HG02642 (cell line): ENCODE measurements at regions not wholly inside any gene's neighbourhood (a gene's known extent, or its start where the extent isn't known, plus 50 kb on each side); places are given as distances from the start of the nearest gene placed in this dataset.
"Not testable (repeated sequence)": the region's sequence is repeated elsewhere in the genome, so short reads cannot be mapped to it uniquely, and the experiment has no call there.

ENCODE experiments used
- ATAC-seq: cut with Tn5 transposase; IDR thresholded peaks from one replicate; pipeline ENCODE4 v1.9.1; 2021; ENCODE audit warnings: mild to moderate bottlenecking; ENCODE audit not compliant: unreplicated experiment, poor library complexity

- no peak for ATAC-seq
Measured at GRCh38 chr4:66572949-66573348, 902.7 kb upstream of the EPHA5 start.

DNA sequence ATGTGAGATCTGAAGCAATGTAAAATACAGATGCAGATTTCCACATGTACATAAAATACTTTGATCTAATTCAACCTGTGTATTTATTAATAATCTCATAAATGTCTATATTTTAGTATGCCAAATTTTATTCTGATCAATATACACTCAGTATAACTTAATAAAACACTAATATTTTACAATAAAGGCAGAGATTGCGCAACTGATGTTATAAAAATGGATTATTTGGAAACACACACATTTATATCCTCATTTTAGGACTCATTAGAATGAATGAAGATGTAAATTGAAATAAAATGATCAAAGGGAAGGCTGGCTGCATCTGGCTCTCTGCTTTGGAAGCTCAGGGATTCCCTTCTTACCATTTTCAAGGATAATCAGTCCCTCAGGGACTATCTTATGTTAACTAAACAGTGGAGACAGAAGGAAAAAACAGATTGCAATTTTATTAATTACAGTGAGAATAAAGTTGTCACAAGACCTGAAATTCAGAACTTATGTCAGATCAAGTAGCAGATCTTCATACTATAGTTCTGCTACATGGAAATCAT, 900.9 kb upstream of the EPHA5 start:
- no peak for ATAC-seq

DNA sequence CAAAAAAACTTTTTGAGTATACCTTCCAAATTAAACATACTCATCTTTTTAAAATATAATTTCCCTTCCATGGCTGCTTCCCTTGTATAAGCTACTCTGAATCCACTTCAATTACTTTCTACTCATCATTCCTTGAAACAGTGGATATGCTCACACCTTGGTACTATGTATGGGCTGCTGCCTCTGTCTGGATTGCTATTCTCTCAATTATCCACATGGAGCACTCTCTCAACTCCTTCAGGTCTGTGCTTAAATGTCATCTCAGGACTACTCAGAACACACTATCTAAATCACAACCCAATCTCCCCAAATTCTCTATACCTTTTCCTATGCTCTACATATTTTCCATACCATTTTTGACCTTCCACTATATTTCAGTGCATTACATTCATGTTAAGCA, 898.9 kb upstream of the EPHA5 start:
- ATAC-seq = no peak

DNA sequence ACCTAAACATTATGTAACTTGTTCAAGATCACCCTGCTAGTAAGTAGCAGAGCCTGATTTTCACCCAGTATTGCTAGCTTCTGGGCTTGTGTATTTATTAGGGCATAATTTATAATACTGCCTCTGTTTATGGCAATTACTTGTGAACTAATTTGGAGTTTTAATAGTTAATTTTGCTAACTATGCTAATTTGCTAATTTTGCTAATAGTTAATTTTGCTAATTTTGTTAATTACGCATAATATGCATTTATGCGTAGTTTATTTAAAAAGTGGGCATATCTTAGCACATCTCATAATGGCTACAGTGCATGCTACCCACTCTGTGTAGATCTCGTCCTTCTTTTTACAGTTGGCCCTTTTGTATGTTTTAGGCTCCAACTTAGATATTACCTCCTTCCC, 898.1 kb upstream of the EPHA5 start:
- no peak for ATAC-seq

GRCh38 chr4:66568001-66568400, 897.7 kb upstream of the EPHA5 start:
- no peak for ATAC-seq

GRCh38 chr4:66567551-66567950, 897.3 kb upstream of the EPHA5 start:
- ATAC-seq = no peak

- ATAC-seq = no peak
Measured at GRCh38 chr4:66565801-66566200, 895.5 kb upstream of the EPHA5 start.

DNA sequence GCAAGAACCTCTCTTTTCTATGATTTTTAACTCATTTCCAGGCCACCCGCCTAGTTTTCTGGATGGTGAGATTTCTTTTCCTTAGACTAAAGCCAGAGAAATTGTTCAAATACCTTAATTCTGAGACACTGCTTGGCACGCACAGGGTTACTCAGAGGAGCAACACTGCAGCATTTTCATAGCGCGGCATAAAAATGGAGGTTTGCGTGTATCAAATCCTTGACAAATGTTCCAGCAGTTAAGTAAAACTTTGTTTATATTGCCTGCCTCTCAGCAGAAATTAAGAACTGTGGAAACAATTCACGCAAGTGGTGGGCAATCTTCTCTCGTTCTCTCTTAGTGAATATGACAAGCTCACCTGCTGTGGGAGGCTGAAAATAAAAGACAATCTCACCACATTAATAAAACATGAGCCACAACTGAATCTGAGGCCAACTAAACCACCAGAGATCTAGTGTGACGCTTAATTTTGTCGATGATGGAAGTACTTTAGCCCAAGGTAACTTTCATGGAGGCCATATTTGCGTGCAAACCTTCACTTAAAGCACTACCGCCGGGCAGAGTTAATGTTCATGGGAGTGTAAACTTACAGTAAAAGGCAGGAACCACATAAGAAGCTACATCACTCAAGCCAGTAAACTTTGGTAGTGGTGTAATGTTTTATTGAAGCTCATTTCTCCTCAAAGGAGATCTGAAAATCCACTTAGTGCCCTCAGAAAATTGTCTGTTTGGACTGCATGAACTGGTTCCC, 894.8 kb upstream of the EPHA5 start:
- no peak for ATAC-seq

- no peak for ATAC-seq
Measured at GRCh38 chr4:66562276-66562806, 892.1 kb upstream of the EPHA5 start.

DNA sequence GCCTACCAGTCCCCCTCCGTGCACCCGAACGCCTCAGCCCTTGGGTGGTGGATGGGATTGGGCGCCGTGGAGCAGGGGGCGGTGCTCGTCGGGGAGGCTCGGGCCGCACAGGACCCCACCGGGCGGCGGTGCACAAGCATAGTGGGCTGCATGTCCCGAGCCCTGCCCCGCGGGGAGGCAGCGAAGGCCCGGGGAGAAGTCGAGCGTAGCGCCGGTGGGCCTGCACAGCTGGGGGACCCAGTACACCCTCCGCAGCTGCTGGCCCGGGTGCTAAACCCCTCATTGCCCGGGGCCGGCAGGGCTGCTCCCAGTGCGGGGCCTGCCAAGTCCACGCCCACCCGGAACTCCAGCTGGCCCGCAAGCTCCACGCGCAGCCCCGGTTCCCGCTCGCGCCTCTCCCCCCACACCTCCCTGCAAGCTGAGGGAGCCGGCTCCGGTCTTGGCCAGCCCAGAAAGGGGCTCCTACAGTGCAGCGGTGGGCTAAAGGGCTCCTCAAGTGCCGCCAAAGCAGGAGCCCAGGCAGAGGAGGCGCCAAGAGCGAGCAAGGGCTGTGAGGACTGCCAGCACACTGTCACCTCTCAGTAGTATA, 891.3 kb upstream of the EPHA5 start:
- not testable (repeated sequence) for ATAC-seq

DNA sequence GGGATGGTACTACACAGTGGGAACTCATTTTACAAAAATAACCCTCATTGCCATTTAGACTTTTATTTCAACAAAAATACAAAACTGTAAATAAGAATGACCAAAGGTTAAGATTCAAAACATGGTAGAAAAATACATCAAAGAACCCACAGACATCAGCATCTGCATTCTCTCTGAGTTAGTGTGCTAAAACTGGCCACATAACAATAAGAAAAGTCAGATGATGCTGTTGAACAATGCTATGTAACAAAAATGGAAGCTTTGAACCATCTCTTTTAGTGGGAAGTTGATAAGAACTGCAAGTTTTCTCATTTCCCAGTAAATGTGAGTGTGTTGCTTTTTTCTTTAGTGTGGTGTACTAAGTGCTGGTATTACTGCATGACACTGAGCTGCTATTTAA, 888.4 kb upstream of the EPHA5 start:
- no peak for ATAC-seq

GRCh38 chr4:66556651-66557278, 886.5 kb upstream of the EPHA5 start:
- ATAC-seq = no peak

DNA sequence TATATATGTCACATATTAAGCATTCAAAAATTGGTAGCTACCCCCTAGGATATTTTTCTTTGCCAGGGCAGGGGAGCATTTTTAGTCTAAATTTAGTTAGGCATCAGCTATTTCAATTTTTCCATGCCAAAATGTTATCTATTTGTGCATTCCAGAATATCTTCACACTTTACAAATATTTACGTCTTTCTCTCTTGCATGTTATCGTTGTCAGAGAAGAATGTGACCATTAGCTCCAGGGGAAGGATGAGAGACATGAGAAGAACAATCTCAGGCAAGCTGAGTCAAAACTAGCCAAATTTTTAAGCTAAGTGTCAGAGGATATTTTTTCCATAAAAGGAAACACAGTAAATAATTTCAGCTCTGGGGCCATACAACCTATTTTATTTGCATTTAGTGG, 885.0 kb upstream of the EPHA5 start:
- no peak for ATAC-seq

DNA sequence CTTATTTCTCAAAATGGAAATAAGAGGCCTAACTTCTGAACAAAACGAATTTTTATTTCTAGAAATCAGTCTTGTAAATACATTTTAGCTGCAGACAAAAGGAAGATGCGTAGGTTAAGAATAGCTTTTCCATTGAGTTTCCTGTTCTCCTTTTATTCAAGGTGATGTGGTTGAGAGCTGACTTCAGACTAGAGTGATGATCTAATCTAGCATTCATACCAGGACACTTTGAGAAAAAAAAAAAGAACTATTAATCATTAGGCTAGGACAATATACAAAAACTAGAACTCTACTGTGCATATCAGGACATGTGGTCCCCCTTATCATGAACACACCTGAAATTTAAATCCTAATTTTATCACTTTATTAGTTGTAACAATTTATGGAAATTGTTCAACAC, 884.5 kb upstream of the EPHA5 start:
- ATAC-seq = no peak

DNA sequence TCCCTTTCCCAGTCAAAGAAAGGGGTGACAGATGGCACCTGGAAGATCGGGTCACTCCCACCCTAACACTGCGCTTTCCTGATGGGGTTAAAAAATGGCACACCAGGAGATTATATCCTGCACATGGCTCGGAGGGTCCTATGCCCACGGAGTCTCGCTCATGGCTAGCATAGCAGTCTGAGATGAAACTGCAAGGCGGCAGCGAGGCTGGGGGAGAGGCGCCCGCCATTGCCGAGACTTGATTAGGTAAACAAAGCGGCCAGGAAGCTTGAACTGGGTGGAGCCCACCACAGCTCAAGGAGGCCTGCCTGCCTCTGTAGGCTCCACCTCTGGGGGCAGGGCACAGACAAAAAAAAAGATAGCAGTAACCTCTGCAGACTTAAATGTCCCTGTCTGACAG, 875.0 kb upstream of the EPHA5 start:
- ATAC-seq = not testable (repeated sequence)

- no peak for ATAC-seq
Measured at GRCh38 chr4:66544281-66544680, 874.0 kb upstream of the EPHA5 start.

DNA sequence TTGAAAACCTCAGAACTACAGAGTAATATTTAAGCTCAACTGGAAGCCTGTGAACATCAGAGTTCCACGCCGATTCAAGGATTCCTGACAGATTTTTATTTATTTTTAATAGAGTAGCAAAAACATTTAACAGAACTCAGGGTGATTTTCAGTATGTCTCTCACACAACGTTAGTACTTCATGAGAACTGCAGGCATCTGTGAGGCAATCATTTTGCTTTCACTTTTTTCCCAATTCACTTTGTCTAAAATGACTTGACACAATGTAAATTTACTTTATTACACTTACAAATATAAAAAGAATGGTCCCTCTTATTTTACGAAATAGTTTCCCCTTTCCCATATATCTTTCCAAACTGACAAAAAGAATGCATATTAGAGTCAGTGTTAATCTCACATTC, 869.5 kb upstream of the EPHA5 start:
- no peak for ATAC-seq

DNA sequence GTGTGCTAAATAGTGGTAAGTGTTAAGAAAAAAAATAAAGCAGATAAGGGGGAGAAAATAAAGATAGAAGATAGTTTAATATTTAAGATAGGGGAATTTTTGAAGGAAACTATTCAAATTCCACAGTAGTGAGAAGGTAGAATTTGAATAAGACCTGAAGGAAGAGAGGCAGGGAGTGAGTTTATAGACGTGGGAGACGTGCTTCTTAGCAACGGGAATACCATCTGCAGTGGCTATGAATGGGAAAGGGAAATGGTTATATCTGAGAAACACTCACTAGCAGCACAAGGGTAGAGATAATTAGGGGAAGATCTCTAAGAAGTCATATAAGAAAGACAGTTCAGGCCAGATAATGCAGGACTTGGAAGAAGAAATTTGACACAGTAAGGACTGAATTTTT, 854.5 kb upstream of the EPHA5 start:
- ATAC-seq = no peak

DNA sequence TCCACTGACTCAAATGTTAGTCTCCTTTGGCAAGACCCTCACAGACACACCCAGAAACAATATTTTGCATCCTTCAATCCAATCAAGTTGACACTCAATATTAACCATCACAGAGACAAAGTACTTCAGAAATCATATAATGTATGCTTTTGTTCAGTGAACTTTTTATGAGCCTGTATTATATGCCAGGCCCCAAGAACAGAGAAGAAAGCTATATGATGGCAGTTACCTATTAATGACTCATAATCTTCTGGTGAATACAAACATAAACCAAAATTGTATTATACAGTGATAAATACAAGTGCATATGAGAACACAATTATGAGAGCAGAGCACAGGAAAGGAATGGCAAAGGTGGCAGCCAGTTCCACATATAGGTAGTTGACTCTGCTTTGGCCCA, 852.0 kb upstream of the EPHA5 start:
- no peak for ATAC-seq

- ATAC-seq = no peak
Measured at GRCh38 chr4:66516940-66517339, 846.7 kb upstream of the EPHA5 start.

DNA sequence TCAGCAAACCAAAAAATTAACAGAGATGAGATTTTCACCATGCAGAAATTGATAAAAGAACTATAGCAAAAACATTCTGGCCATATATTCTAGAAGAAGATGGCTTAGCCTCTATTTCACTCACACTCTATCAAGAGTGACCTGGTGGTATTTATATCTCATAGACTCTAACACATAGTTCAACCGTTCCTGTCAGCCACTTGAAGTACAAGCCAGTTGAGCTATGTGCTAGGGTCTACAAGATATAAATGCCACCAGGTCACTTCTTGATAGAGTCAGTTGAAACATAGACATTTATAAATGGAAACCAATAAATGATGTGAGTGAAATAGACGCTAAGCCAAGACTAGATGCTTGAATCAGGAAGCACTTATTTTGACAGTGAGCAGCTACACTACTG, 836.7 kb upstream of the EPHA5 start:
- no peak for ATAC-seq
